22Rv1 (cell line): ENCODE measurements at regions not wholly inside any gene's neighbourhood (a gene's known extent, or its start where the extent isn't known, plus 50 kb on each side); places are given as distances from the start of the nearest gene placed in this dataset.

Experiments
- ZFX ChIP-seq: fragments of 450-650 bp; IDR thresholded peaks from 2 replicates; pipeline ENCODE4 v1.6.1; 2017; ENCODE audit warnings: antibody characterized with exemption, borderline replicate concordance
- TF ChIP-seq, protein P1 (sequence below): fragments of 450-650 bp; IDR thresholded peaks from 2 replicates; pipeline ENCODE4 v1.5.1; 2017; ENCODE audit warnings: mild to moderate bottlenecking

DNA sequence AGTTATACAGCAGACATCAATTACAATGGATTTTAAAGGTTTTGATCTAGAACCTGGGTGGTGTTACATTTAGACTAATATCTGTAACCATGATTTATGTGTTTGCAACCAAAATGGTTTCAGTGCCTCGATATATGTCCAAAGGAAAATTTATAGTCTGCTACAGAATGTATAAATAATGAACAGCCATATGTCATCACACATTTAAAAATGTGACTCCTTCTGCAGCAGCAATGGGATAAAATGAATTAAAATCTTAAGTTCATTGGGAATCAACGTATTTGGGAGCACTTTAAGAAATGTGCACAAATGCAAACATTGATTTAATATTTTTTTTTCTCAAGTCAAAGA lies 610.2 kb downstream of the TMEM114 start:
- TF ChIP-seq, protein P1, sequence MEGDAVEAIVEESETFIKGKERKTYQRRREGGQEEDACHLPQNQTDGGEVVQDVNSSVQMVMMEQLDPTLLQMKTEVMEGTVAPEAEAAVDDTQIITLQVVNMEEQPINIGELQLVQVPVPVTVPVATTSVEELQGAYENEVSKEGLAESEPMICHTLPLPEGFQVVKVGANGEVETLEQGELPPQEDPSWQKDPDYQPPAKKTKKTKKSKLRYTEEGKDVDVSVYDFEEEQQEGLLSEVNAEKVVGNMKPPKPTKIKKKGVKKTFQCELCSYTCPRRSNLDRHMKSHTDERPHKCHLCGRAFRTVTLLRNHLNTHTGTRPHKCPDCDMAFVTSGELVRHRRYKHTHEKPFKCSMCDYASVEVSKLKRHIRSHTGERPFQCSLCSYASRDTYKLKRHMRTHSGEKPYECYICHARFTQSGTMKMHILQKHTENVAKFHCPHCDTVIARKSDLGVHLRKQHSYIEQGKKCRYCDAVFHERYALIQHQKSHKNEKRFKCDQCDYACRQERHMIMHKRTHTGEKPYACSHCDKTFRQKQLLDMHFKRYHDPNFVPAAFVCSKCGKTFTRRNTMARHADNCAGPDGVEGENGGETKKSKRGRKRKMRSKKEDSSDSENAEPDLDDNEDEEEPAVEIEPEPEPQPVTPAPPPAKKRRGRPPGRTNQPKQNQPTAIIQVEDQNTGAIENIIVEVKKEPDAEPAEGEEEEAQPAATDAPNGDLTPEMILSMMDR: no peak
- no peak for TF ChIP-seq ZFX
